GM23248 (cell line): ENCODE measurements at regions not wholly inside any gene's neighbourhood (a gene's known extent, or its start where the extent isn't known, plus 50 kb on each side); places are given as distances from the start of the nearest gene placed in this dataset.
A peak's percentile ranks its signal among the peaks of the same experiment; 100 is the strongest.
"Not testable (repeated sequence)": the region's sequence is repeated elsewhere in the genome, so short reads cannot be mapped to it uniquely, and the experiment has no call there.

ENCODE experiments used
- DNase-seq: peaks from one replicate; pipeline ENCODE4 v3.0.0-alpha.2; 2015
- H2AFZ ChIP-seq: fragments of 200-600 bp; sonication (generic); 2 replicates; pipeline ENCODE4 v1.6.1; 2016; ENCODE audit warnings: antibody characterized with exemption
- H3F3A ChIP-seq: fragments of 200-600 bp; sonication (generic); 2 replicates; pipeline ENCODE4 v1.6.1; 2016; ENCODE audit warnings: mild to moderate bottlenecking, antibody characterized with exemption, mixed run types; ENCODE audit not compliant: insufficient read depth
- H3K27ac ChIP-seq: fragments of 200-600 bp; sonication (generic); 2 replicates; pipeline ENCODE4 v1.5.1; 2016; ENCODE audit warnings: mild to moderate bottlenecking
- H3K27me3 ChIP-seq: fragments of 200-600 bp; sonication (generic); replicated peaks from 2 replicates; pipeline ENCODE4 v1.6.1; 2016; ENCODE audit warnings: mild to moderate bottlenecking; ENCODE audit not compliant: insufficient read depth
- H3K36me3 ChIP-seq: fragments of 200-600 bp; sonication (generic); 2 replicates; pipeline ENCODE4 v1.6.1; 2016; ENCODE audit warnings: low read depth, mild to moderate bottlenecking
- H3K4me1 ChIP-seq: fragments of 200-600 bp; sonication (generic); 2 replicates; pipeline ENCODE4 v1.6.1; 2016; ENCODE audit warnings: mild to moderate bottlenecking; ENCODE audit not compliant: insufficient read depth
- H3K4me2 ChIP-seq: fragments of 200-600 bp; sonication (generic); one replicate; pipeline ENCODE4 v1.6.1; 2016; ENCODE audit warnings: mild to moderate bottlenecking; ENCODE audit not compliant: unreplicated experiment
- H3K4me3 ChIP-seq: fragments of 200-600 bp; sonication (generic); 2 replicates; pipeline ENCODE4 v1.5.1; 2016; ENCODE audit warnings: mild to moderate bottlenecking
- H3K79me2 ChIP-seq: fragments of 200-600 bp; sonication (generic); 2 replicates; pipeline ENCODE4 v1.6.1; 2016; ENCODE audit warnings: mild to moderate bottlenecking; ENCODE audit not compliant: insufficient read depth
- H3K9ac ChIP-seq: fragments of 200-600 bp; sonication (generic); 2 replicates; pipeline ENCODE4 v1.6.1; 2016; ENCODE audit warnings: mild to moderate bottlenecking
- H3K9me2 ChIP-seq: fragments of 200-600 bp; sonication (generic); 2 replicates; pipeline ENCODE4 v1.6.1; 2016; ENCODE audit warnings: mixed run types, mild to moderate bottlenecking, moderate library complexity; ENCODE audit not compliant: insufficient read depth
- H3K9me3 ChIP-seq: fragments of 200-600 bp; sonication (generic); one replicate; pipeline ENCODE4 v1.6.1; 2017; ENCODE audit warnings: low read depth
- H4K20me1 ChIP-seq: fragments of 200-600 bp; sonication (generic); 2 replicates; pipeline ENCODE4 v1.6.0; 2016; ENCODE audit not compliant: insufficient read depth
- EZH2 ChIP-seq: fragments of 200-600 bp; sonication (generic); IDR thresholded peaks from 2 replicates; pipeline ENCODE4 v1.6.1; 2018; ENCODE audit warnings: antibody characterized with exemption, mild to moderate bottlenecking; ENCODE audit not compliant: insufficient read depth, poor library complexity, severe bottlenecking
- EZH2phosphoT487 ChIP-seq: fragments of 200-600 bp; sonication (generic); IDR thresholded peaks from 2 replicates; pipeline ENCODE4 v1.6.1; 2018; ENCODE audit warnings: antibody characterized with exemption, moderate library complexity, mild to moderate bottlenecking, low read depth; ENCODE audit not compliant: insufficient read depth
- WGBS, 2 experiments: methylation state at CpG; one replicate each; pipeline ENCODE4 v1.1.6; 2015 to 2017; ENCODE audit warnings: low lambda C conversion rate in 2 of 2, low coverage in 1 of 2; ENCODE audit errors: missing lambda C conversion rate in 2 of 2; 5-methylcytosine and 5-hydroxymethylcytosine counted together
- in situ Hi-C: fragments of 300-500 bp; cut with MboI; formaldehyde crosslinking; loops from 2 replicates; pipeline ENCODE4 v1.15.0; 2020

GRCh38 chr10:118823256-118823907 is 68.6 kb upstream of the CACUL1 start:
- Histone ChIP-seq H3F3A (no peaks in the 10 kb centered on the region), H4K20me1 (no peaks in the 10 kb centered on the region), H3K36me3 (no peaks in the 10 kb centered on the region), H3K9me2 (no peaks in the 10 kb centered on the region), H3K79me2 (no peaks in the 10 kb centered on the region), H3K4me3 (no peak overlapping the region), H3K9me3 (no peaks in the 10 kb centered on the region), H3K4me1 (no peaks in the 10 kb centered on the region), H3K27ac (no peak overlapping the region), H3K9ac (no peak overlapping the region), H3K27me3 (no peaks in the 10 kb centered on the region), H3K4me2 (no peak overlapping the region), H2AFZ (no peak overlapping the region)
- TF ChIP-seq EZH2phosphoT487 (no peak), EZH2 (no peak)
- 22 to 27% methylated on average over 4 of the region's 4 CpGs for WGBS, 2 experiments
- in situ Hi-C loops, result no loop called here
- DNase-seq, result no peak

- 0 to 6% methylated on average over 1 of the region's 1 CpG for WGBS, 2 experiments
These were observed 72.3 kb upstream of the CACUL1 start for GRCh38 chr10:118827053-118827452.

GRCh38 chr10:118827466-118828155 is 72.8 kb upstream of the CACUL1 start:
- H3K36me3 ChIP-seq, result no peaks in the 10 kb centered on the region
- no peaks in the 10 kb centered on the region for H3K27me3 ChIP-seq
- H3F3A ChIP-seq, result no peaks in the 10 kb centered on the region
- no peak overlapping the region for H3K27ac ChIP-seq
- H3K4me3 ChIP-seq, result no peak overlapping the region
- no peaks in the 10 kb centered on the region for H3K9me2 ChIP-seq
- H3K4me2 ChIP-seq, result no peak overlapping the region
- no peaks in the 10 kb centered on the region for H3K79me2 ChIP-seq
- no peaks in the 10 kb centered on the region for H3K9me3 ChIP-seq
- no peak overlapping the region for H2AFZ ChIP-seq
- no peaks in the 10 kb centered on the region for H3K4me1 ChIP-seq
- no peak for DNase-seq
- WGBS, 2 experiments, result 56 to 66% methylated on average over 7 of the region's 7 CpGs
- no peaks in the 10 kb centered on the region for H4K20me1 ChIP-seq
- no peak for TF ChIP-seq EZH2
- in situ Hi-C loops, result no loop called here
- no peak overlapping the region for H3K9ac ChIP-seq

More at GRCh38 chr10:118827053-118827452, 72.3 kb upstream of the CACUL1 start:
- Histone ChIP-seq H2AFZ (no peak overlapping the region), H3K9ac (no peak overlapping the region), H3K36me3 (no peaks in the 10 kb centered on the region), H3F3A (no peaks in the 10 kb centered on the region), H3K27me3 (no peaks in the 10 kb centered on the region), H3K79me2 (no peaks in the 10 kb centered on the region), H3K4me1 (no peaks in the 10 kb centered on the region), H3K27ac (no peak overlapping the region), H3K4me2 (no peak overlapping the region), H3K9me3 (no peaks in the 10 kb centered on the region), H3K9me2 (no peaks in the 10 kb centered on the region), H3K4me3 (no peak overlapping the region), H4K20me1 (no peaks in the 10 kb centered on the region)
- TF ChIP-seq EZH2phosphoT487, result no peak
- TF ChIP-seq EZH2, result no peak
- no peak for DNase-seq
- in situ Hi-C loops, result no loop called here

DNA sequence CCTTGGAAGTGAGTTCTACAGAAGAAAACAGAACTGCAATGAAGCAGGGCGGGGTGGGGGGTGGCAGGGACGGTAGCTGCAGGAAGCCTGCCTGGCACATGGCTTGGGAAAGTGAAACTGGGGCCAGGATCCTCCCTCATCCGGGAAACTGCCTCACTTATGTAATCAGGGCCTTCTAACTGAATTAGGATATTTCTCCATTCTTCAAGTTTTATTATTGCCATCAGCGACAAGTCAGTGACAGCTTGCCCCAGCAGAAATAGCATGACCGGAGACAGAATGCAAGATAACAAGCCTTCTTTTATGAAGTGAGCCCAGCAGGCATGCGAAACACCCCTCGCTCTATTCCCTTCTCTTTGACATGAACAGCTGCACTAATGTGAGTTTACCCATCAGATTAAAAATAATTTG is 77.5 kb upstream of the CACUL1 start:
- DNase-seq, result peak; percentile 46
- H3K27ac ChIP-seq, result no peak overlapping the region
- no peaks in the 10 kb centered on the region for H3K4me1 ChIP-seq
- no peaks in the 10 kb centered on the region for H3K79me2 ChIP-seq
- no peak overlapping the region for H3K4me2 ChIP-seq
- no peak overlapping the region for H3K9ac ChIP-seq
- in situ Hi-C loops, result no loop called here
- H3F3A ChIP-seq, result no peaks in the 10 kb centered on the region
- H2AFZ ChIP-seq, result peak overlapping the region; percentile 60
- no peak overlapping the region for H3K4me3 ChIP-seq
- H3K36me3 ChIP-seq, result no peaks in the 10 kb centered on the region
- no peaks in the 10 kb centered on the region for H3K9me2 ChIP-seq
- H3K27me3 ChIP-seq, result peaks cover 3% of the 10 kb centered on the region; the same call in 1 of the 2 replicates
- WGBS, 2 experiments, result 32% methylated on average over 7 of the region's 7 CpGs
- no peaks in the 10 kb centered on the region for H3K9me3 ChIP-seq
- TF ChIP-seq EZH2 (no peak), EZH2phosphoT487 (no peak)
- no peaks in the 10 kb centered on the region for H4K20me1 ChIP-seq

DNA sequence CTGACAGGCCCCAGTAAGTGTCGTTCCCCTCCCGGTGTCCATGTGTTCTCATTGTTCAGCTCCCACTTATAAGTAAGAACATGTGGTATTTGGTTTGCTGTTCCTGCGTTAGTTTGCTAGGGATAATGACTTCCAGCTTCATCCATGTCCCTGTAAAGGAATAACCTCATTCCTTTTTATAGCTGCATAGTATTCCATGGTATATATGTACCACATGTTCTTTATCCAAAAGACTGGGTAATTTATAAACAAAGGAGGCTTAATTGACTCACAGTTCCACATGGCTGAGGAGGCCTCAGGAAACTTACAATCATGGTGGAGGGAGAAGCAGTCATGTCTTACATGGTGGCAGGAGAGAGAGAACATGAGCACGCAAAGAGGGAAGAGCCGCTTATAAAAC is 79.6 kb upstream of the CACUL1 start:
- H3K4me3 ChIP-seq, DNase-seq, H3K9me3 ChIP-seq, H4K20me1 ChIP-seq, H3K9ac ChIP-seq, H3K9me2 ChIP-seq, in situ Hi-C loops, H3F3A ChIP-seq, H3K27ac ChIP-seq, H3K36me3 ChIP-seq, H3K4me2 ChIP-seq, H3K79me2 ChIP-seq, H3K4me1 ChIP-seq, H3K27me3 ChIP-seq, H2AFZ ChIP-seq: not testable (repeated sequence)
- WGBS, 2 experiments, result 45 to 47% methylated on average over 5 of the region's 5 CpGs
